ENCODE measurements at regions not wholly inside any gene's neighbourhood (a gene's known extent, or its start where the extent isn't known, plus 50 kb on each side); places are given as distances from the start of the nearest gene placed in this dataset.

- TF ChIP-seq USF1 (IDR thresholded peaks at IDR 0.05) (no peak), ZBTB7A (IDR thresholded peaks at IDR 0.05; ENCODE audit: low read depth) (no peak), EP300 (IDR thresholded peaks at IDR 0.05; ENCODE audit: borderline replicate concordance) (no peak), YY1 (IDR thresholded peaks at IDR 0.05; ENCODE audit: low read depth) (no peak), TAF1 (IDR thresholded peaks at IDR 0.05; ENCODE audit: low read depth) (no peak), TCF12 (IDR thresholded peaks at IDR 0.05; ENCODE audit: low read depth) (no peak), REST (IDR thresholded peaks at IDR 0.05; ENCODE audit: low read depth) (no peak), RAD21 (IDR thresholded peaks at IDR 0.05; ENCODE audit: low read depth) (no peak), NFIC (IDR thresholded peaks at IDR 0.05) (no peak), CEBPB (IDR thresholded peaks at IDR 0.05) (no peak)
Measured at GRCh38 chr17:79485419-79485985, 125.3 kb downstream of the RBFOX3 start.
